Upper lobe of left lung (tissue), 6 donors: ENCODE measurements at regions not wholly inside any gene's neighbourhood (a gene's known extent, or its start where the extent isn't known, plus 50 kb on each side); places are given as distances from the start of the nearest gene placed in this dataset.

Source experiments
- ATAC-seq, 2 donors: fragments of 200-7000 bp; cut with Tn5 transposase; one replicate each; pipeline ENCODE4 v1.9.1; 2022; ENCODE audit warnings: mild to moderate bottlenecking in 2 of 2, moderate library complexity in 2 of 2; ENCODE audit not compliant: low FRiP score in 2 of 2
- DNase-seq, 2 donors: peaks; one replicate each; pipeline ENCODE4 v3.0.0-alpha.2; 2019 to 2020
- H3K27ac ChIP-seq, 4 donors: fragments of 200-600 bp; sonication (generic); one replicate each; pipeline ENCODE4 v1.5.1; 2016 to 2019
- H3K27me3 ChIP-seq, 4 donors: fragments of 200-600 bp; sonication (generic); one replicate each; pipeline ENCODE4 v1.5.1; 2017 to 2019
- H3K36me3 ChIP-seq, 4 donors: fragments of 200-600 bp; sonication (generic); one replicate each; pipeline ENCODE4 v1.5.1; 2016 to 2019
- H3K4me1 ChIP-seq, 4 donors: fragments of 200-600 bp; sonication (generic); one replicate each; pipeline ENCODE4 v1.5.1; 2018 to 2019
- H3K4me3 ChIP-seq, 4 donors: fragments of 200-600 bp; sonication (generic); one replicate each; pipeline ENCODE4 v1.5.1; 2017 to 2019; ENCODE audit warnings: mild to moderate bottlenecking in 2 of 4, moderate library complexity in 1 of 4
- H3K9me3 ChIP-seq, 4 donors: fragments of 200-600 bp; sonication (generic); one replicate each; pipeline ENCODE4 v1.5.1; 2018 to 2019
- EP300 ChIP-seq, 4 donors: sonication (generic); formaldehyde crosslinking; IDR thresholded peaks; one replicate each; pipeline ENCODE4 v1.5.1; 2017; ENCODE audit warnings: antibody characterized with exemption in 4 of 4, control low read depth in 2 of 4
- POLR2A ChIP-seq, 4 donors: fragments of 450-650 bp; IDR thresholded peaks; one replicate each; pipeline ENCODE4 v1.5.1; 2016 to 2017; ENCODE audit warnings: antibody characterized with exemption in 4 of 4, mild to moderate bottlenecking in 2 of 4
- POLR2AphosphoS5 ChIP-seq, 2 donors: sonication (generic); formaldehyde crosslinking; IDR thresholded peaks; one replicate each; pipeline ENCODE4 v1.5.1; 2017; ENCODE audit warnings: antibody characterized with exemption in 2 of 2
- WGBS, 2 donors: methylation state at CpG; one replicate each; pipeline ENCODE4 v1.1.5; 2017 to 2018; 5-methylcytosine and 5-hydroxymethylcytosine counted together
- TF ChIP-seq, protein P1 (sequence below), 6 experiments: fragments of 450-650 bp in 4 of 6; fragments of 200-600 bp in 2 of 6; sonication (generic) in 2 of 6; IDR thresholded peaks; one replicate each; pipeline ENCODE4 v1.5.1; 2016 to 2019; ENCODE audit warnings: antibody characterized with exemption in 6 of 6
- donor health status: DM: no; HTN: no; CAD: no; lungs with moderate emphysema.
- donor health status: DM: no; HTN: yes; CAD: no; lungs with severe emphysema.

DNA sequence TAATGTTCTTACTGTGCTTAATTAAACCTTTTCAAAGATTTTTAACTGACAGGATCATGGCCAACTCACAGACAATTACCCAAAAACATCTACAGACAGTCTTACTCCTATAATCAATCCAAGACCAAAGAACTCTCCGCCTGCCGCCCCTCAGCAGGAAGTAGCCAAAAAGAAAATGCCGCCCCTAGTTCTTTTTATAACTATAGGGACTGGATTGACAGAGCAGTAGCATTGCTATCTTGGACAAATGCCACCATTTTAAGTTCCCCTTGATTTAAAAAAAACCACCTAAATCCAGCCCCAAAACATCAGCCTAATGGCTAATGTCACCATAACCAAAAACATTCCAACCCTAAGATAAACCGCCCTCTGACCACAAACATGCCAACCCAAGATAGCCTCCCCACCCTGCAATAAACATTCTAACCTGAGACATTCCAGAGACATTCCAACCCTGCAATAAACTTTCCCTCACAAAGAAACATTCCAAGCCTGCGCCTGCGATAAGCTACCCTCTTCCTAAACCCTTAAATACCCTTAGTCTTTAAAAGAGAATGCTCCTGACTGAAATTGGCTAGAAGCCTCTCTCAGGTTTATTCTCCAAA, 77.0 kb downstream of the COQ2 start:
- 48 to 64% methylated on average over 6 of the region's 6 CpGs for WGBS, 2 donors
- no peak for TF ChIP-seq POLR2AphosphoS5 (IDR thresholded peaks at IDR 0.05)
- TF ChIP-seq, protein P1, sequence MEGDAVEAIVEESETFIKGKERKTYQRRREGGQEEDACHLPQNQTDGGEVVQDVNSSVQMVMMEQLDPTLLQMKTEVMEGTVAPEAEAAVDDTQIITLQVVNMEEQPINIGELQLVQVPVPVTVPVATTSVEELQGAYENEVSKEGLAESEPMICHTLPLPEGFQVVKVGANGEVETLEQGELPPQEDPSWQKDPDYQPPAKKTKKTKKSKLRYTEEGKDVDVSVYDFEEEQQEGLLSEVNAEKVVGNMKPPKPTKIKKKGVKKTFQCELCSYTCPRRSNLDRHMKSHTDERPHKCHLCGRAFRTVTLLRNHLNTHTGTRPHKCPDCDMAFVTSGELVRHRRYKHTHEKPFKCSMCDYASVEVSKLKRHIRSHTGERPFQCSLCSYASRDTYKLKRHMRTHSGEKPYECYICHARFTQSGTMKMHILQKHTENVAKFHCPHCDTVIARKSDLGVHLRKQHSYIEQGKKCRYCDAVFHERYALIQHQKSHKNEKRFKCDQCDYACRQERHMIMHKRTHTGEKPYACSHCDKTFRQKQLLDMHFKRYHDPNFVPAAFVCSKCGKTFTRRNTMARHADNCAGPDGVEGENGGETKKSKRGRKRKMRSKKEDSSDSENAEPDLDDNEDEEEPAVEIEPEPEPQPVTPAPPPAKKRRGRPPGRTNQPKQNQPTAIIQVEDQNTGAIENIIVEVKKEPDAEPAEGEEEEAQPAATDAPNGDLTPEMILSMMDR (IDR thresholded peaks at IDR 0.05): no peak
- TF ChIP-seq POLR2A (IDR thresholded peaks at IDR 0.05): no peak
- no peak for TF ChIP-seq EP300 (IDR thresholded peaks at IDR 0.05)
- H3K27me3 ChIP-seq: no peaks in the 10 kb centered on the region
- H3K27ac ChIP-seq: peak overlapping the region in 3 of 4 donors; percentile 0 to 49 (median 3)
- no peak overlapping the region for H3K4me3 ChIP-seq
- ATAC-seq (peak; percentile 38 to 78), DNase-seq (no peak)
- no peaks in the 10 kb centered on the region for H3K36me3 ChIP-seq
- no peaks in the 10 kb centered on the region for H3K9me3 ChIP-seq
- peaks cover 0 to under 1% (median 0%) of the 10 kb centered on the region in 4 donors for H3K4me1 ChIP-seq

DNA sequence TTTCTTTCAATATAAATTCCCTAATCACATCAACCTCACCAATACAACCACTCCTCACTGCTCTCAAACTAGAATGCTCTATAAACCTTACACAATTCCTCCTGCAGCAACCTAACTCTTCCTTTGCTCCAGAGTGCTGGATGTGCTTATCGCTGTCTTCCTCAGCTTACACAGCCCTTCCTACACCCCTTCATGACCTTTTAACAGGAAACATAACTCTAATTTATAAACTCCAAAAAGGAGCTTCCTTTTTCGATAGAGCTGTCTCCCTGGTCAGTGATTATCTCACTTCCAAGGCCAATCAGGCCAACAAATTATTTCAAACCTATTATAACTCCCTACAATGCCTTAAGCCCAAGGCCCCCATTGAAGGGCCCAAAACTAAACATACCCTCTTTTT, 78.8 kb downstream of the COQ2 start:
- no peaks in the 10 kb centered on the region for H3K27me3 ChIP-seq
- no peaks in the 10 kb centered on the region for H3K9me3 ChIP-seq
- H3K36me3 ChIP-seq: no peaks in the 10 kb centered on the region
- ATAC-seq: no peak
- 19 to 48% methylated on average over 2 of the region's 2 CpGs for WGBS, 2 donors
- TF ChIP-seq, protein P1 (IDR thresholded peaks at IDR 0.05): no peak
- no peak for TF ChIP-seq EP300 (IDR thresholded peaks at IDR 0.05)
- no peak for TF ChIP-seq POLR2AphosphoS5 (IDR thresholded peaks at IDR 0.05)
- no peak for TF ChIP-seq POLR2A (IDR thresholded peaks at IDR 0.05)
- H3K27ac ChIP-seq: no peak overlapping the region
- H3K4me3 ChIP-seq: no peak overlapping the region
- DNase-seq: no peak
- H3K4me1 ChIP-seq: no peaks in the 10 kb centered on the region

DNA sequence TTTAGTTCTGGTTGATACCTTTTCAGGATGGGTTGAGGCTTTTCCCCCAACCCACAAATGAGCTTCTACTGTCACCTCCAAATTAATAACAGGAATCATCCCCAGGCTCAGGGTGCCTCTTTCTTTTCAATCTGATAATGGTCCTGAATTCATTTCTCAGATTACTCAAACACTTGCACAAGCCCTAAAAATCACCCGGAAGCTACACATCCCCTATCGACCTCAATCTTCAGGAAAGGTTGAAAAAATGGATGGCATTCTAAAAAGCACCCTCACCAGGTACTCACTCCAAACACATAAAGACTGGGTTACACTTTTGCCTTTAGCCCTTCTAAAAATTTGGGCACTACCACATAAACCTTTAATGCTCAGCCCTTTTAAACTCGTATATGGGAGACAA, 79.9 kb downstream of the COQ2 start:
- Histone ChIP-seq H3K27me3 (no peaks in the 10 kb centered on the region), H3K4me3 (no peak overlapping the region), H3K9me3 (no peaks in the 10 kb centered on the region), H3K27ac (no peak overlapping the region), H3K4me1 (no peaks in the 10 kb centered on the region), H3K36me3 (no peaks in the 10 kb centered on the region)
- TF ChIP-seq EP300 (IDR thresholded peaks at IDR 0.05) (no peak), POLR2AphosphoS5 (IDR thresholded peaks at IDR 0.05) (no peak)
- TF ChIP-seq, protein P1 (IDR thresholded peaks at IDR 0.05): no peak
- no peak for ATAC-seq
- DNase-seq: no peak
- 27 to 43% methylated on average over 3 of the region's 3 CpGs for WGBS, 2 donors

DNA sequence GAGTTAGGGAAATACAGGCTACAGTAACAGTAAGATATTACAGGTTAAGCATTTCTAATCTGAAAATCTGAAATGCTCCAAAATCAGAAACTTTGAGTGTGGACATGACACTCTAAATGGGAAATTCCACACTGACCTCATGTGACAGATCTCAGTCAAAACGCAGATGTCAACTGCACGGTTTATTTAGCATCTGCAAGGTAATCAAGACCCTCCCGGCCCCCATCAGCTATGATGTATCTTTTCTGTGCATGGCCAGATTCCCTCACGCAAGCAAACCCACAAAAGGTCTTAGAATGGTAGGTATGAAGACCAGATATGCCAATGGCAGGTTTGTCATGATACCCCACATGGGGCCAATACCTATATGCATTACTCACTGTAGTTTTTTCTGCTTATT, 82.8 kb downstream of the COQ2 start:
- no peak overlapping the region for H3K4me3 ChIP-seq
- no peaks in the 10 kb centered on the region for H3K27me3 ChIP-seq
- no peaks in the 10 kb centered on the region for H3K9me3 ChIP-seq
- no peak for DNase-seq
- H3K27ac ChIP-seq: no peak overlapping the region
- no peak for TF ChIP-seq POLR2AphosphoS5 (IDR thresholded peaks at IDR 0.05)
- TF ChIP-seq POLR2A (IDR thresholded peaks at IDR 0.05): no peak
- TF ChIP-seq EP300 (IDR thresholded peaks at IDR 0.05): no peak
- TF ChIP-seq, protein P1 (IDR thresholded peaks at IDR 0.05): no peak
- H3K36me3 ChIP-seq: no peaks in the 10 kb centered on the region
- WGBS, 2 donors: 80 to 88% methylated on average over 4 of the region's 4 CpGs
- no peaks in the 10 kb centered on the region for H3K4me1 ChIP-seq
- no peak for ATAC-seq

DNA sequence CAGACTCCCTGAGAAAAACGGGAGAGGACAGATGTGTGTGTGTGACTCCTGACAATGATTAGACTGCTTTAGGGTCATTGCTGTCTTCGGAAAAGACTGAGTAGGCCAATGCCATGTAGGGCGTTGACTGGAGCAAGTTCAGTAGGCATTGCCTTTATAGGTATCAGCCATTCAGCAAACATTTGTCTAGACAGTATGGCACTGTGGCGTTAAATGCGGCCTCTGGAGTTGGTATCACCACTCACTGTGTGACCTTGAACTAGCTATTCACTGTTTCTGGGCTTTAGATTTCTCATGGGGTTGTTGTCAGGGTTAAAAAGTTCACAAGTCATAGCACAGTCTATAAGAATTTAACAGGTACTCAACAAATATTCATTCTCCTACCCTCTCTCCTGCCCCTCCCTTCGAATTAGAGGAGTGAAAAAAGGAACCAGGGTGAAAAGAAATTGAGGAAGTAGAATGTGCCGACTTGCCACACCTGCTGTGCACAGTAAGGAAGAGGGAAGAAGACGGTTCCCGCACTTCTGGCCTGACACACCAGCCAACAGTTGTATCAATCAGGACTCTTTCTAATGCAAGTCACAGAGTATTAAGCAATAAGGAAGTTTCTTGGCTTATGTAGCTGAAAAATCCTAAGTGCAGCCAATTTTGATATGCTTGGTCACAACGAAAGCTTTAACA, 83.2 kb upstream of the PLAC8 start:
- Histone ChIP-seq H3K4me1 (no peaks in the 10 kb centered on the region), H3K27ac (peak overlapping the region in 3 of 4 donors; percentile 27 to 77 (median 37)), H3K36me3 (no peaks in the 10 kb centered on the region), H3K9me3 (no peaks in the 10 kb centered on the region), H3K4me3 (no peak overlapping the region), H3K27me3 (no peaks in the 10 kb centered on the region)
- 66% methylated on average over 10 of the region's 10 CpGs for WGBS, 2 donors
- peak; percentile 68 to 88 for ATAC-seq
- TF ChIP-seq POLR2AphosphoS5 (IDR thresholded peaks at IDR 0.05): peak in 1 of 2 donors; percentile 45
- no peak for TF ChIP-seq EP300 (IDR thresholded peaks at IDR 0.05)
- peak in 1 of 2 donors; percentile 74 for DNase-seq
